NB4 (cell line): ENCODE measurements at regions not wholly inside any gene's neighbourhood (a gene's known extent, or its start where the extent isn't known, plus 50 kb on each side); places are given as distances from the start of the nearest gene placed in this dataset.

ENCODE experiments used
- CTCF ChIP-seq: IDR thresholded peaks from one replicate; pipeline ENCODE4 v1.5.1; 2012; ENCODE audit warnings: low read depth, low read length
- MYC ChIP-seq: IDR thresholded peaks from 2 replicates; pipeline ENCODE4 v1.6.1; 2011; ENCODE audit warnings: low read depth, low read length
- POLR2A ChIP-seq: IDR thresholded peaks from 2 replicates; pipeline ENCODE4 v1.6.1; 2011; ENCODE audit warnings: mild to moderate bottlenecking; ENCODE audit not compliant: insufficient read length; ENCODE audit errors: extremely low read depth
- TF ChIP-seq, protein P1 (sequence below): IDR thresholded peaks from 2 replicates; pipeline ENCODE4 v1.6.1; 2011; ENCODE audit warnings: low read depth, low read length

GRCh38 chr9:40907657-40908624, 220.5 kb downstream of the FOXD4L6 start:
- TF ChIP-seq CTCF (no peak), MYC (no peak), POLR2A (no peak)
- TF ChIP-seq, protein P1, sequence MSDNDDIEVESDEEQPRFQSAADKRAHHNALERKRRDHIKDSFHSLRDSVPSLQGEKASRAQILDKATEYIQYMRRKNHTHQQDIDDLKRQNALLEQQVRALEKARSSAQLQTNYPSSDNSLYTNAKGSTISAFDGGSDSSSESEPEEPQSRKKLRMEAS = no peak
